Gastrocnemius medialis (tissue), 4 donors: ENCODE measurements at regions not wholly inside any gene's neighbourhood (a gene's known extent, or its start where the extent isn't known, plus 50 kb on each side); places are given as distances from the start of the nearest gene placed in this dataset.
"Not testable (repeated sequence)": the region's sequence is repeated elsewhere in the genome, so short reads cannot be mapped to it uniquely, and the experiment has no call there.

Experiments
- ATAC-seq, 2 donors: fragments of 150-250 bp; one replicate each; pipeline ENCODE4 v1.9.1; 2016
- DNase-seq, 2 donors: peaks; one replicate each; pipeline ENCODE4 v3.0.0-alpha.2; 2019
- H3K27ac ChIP-seq, 4 donors: fragments of 200-600 bp; sonication (generic); 1 replicate in 1 of 4; 2 replicates in 3 of 4; pipeline ENCODE4 v1.5.1; 2016 to 2018; ENCODE audit warnings: mild to moderate bottlenecking in 2 of 4, moderate library complexity in 1 of 4
- H3K27me3 ChIP-seq, 3 donors: fragments of 200-600 bp; sonication (generic) in 2 of 3; 1 replicate in 1 of 3; 2 replicates in 2 of 3; pipeline versions ENCODE4 v1.5.1 to v1.6.0; 2016 to 2019; ENCODE audit warnings: mild to moderate bottlenecking in 1 of 3, moderate library complexity in 1 of 3
- H3K36me3 ChIP-seq, 2 donors: fragments of 200-600 bp; sonication (generic) in 1 of 2; one replicate each; pipeline ENCODE4 v1.5.1; 2017 to 2018
- H3K4me1 ChIP-seq, 2 donors: fragments of 200-600 bp; sonication (generic) in 1 of 2; one replicate each; pipeline ENCODE4 v1.5.1; 2016 to 2017; ENCODE audit warnings: mild to moderate bottlenecking in 2 of 2
- H3K4me3 ChIP-seq, 4 donors: fragments of 200-600 bp; sonication (generic) in 3 of 4; 1 replicate in 1 of 4; 2 replicates in 3 of 4; pipeline ENCODE4 v1.5.1; 2016 to 2019; ENCODE audit warnings: mild to moderate bottlenecking in 2 of 4
- H3K9me3 ChIP-seq, 3 donors: fragments of 200-600 bp; sonication (generic) in 2 of 3; 1 replicate in 1 of 3; 2 replicates in 2 of 3; pipeline ENCODE4 v1.5.1; 2016 to 2019
- CTCF ChIP-seq, 5 experiments: fragments of 450-650 bp in 3 of 5; fragments of 200-600 bp in 2 of 5; sonication (generic) in 2 of 5; IDR thresholded peaks in 4 of 5; conservative IDR thresholded peaks in 1 of 5; 1 replicate in 4 of 5; 2 replicates in 1 of 5; pipeline ENCODE4 v1.5.1; 2016 to 2019; ENCODE audit warnings: antibody characterized with exemption in 5 of 5, mild to moderate bottlenecking in 3 of 5, moderate library complexity in 3 of 5
- POLR2A ChIP-seq, 2 donors: fragments of 450-650 bp; IDR thresholded peaks; one replicate each; pipeline ENCODE4 v1.6.1; 2017; ENCODE audit warnings: antibody characterized with exemption in 2 of 2, mild to moderate bottlenecking in 2 of 2, moderate library complexity in 2 of 2
- in situ Hi-C, 4 donors: fragments of 200-750 bp; cut with MboI; loops; one replicate each; pipeline versions ENCODE4 v1.15.0 to v1.8.0; 2017; ENCODE audit warnings: low sequenced_read_pairs in 4 of 4
- intact Hi-C: fragments of 100-400 bp; cut with DNase I; formaldehyde crosslinking; loops from one replicate; pipeline ENCODE4 v1.15.1; 2023; ENCODE audit warnings: low total_unique reads

DNA sequence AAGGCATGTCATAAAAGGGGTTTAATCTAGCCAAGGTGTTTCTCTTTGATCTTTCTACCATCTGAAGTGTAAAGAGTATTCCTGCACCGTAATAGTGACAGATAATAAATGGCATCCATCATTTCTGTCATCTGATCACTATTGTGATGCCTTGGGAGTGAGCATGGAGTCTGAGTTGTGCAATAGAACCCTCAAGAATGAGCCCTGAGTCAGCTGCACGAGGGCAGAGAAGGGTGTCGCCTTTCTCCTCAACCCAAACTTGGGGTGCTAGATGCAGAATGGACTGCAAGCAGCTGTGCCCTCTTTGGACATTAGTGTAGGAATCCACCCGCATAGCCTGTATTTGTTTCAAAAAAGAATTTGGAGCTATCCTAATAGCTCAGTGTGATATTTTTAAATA is 115.2 kb downstream of the ZNF37A start:
- no peak for ATAC-seq
- DNase-seq = no peak
- in situ Hi-C loops (no loop called here), intact Hi-C loops (no loop called here)
- Histone ChIP-seq H3K4me1 (no peaks in the 10 kb centered on the region), H3K36me3 (no peaks in the 10 kb centered on the region), H3K9me3 (no peaks in the 10 kb centered on the region), H3K4me3 (no peak overlapping the region), H3K27me3 (no peaks in the 10 kb centered on the region), H3K27ac (no peak overlapping the region)
- TF ChIP-seq POLR2A (IDR thresholded peaks at IDR 0.05) (no peak), CTCF (IDR thresholded peaks at IDR 0.05 in 4 of 5, conservative IDR thresholded peaks at IDR 0.05 in 1 of 5) (no peak)

DNA sequence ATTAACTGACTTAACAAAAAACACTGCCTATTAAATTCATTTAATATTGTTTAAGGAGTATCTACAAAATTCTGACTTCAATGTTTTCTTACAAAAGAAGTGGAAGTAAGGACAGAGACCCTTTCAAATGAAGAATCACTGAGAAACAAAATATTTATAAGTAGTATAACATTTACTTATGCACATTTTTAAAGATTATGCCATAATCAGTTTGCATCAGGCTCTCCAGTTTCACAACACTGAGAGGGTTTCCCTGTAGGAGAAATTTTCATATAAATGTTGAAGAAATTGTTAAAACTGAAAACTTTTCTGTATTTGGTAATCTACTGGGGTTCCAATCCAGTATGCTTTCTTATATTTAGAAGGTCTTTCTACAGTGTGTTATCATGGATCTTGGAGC is 115.6 kb downstream of the ZNF37A start:
- DNase-seq, intact Hi-C loops, H3K9me3 ChIP-seq, H3K27ac ChIP-seq, H3K27me3 ChIP-seq, ATAC-seq, H3K4me3 ChIP-seq, H3K36me3 ChIP-seq, in situ Hi-C loops, H3K4me1 ChIP-seq: not testable (repeated sequence)

GRCh38 chr10:38212460-38212859 is 118.3 kb downstream of the ZNF37A start:
- in situ Hi-C loops = no loop called here
- no peak for DNase-seq
- Histone ChIP-seq H3K4me1 (no peaks in the 10 kb centered on the region), H3K36me3 (no peaks in the 10 kb centered on the region), H3K27me3 (no peaks in the 10 kb centered on the region), H3K4me3 (no peak overlapping the region), H3K27ac (no peak overlapping the region), H3K9me3 (no peaks in the 10 kb centered on the region)
- ATAC-seq = no peak
- TF ChIP-seq CTCF (IDR thresholded peaks at IDR 0.05 in 4 of 5, conservative IDR thresholded peaks at IDR 0.05 in 1 of 5) (no peak), POLR2A (IDR thresholded peaks at IDR 0.05) (no peak)
- intact Hi-C loops = no loop called here

DNA sequence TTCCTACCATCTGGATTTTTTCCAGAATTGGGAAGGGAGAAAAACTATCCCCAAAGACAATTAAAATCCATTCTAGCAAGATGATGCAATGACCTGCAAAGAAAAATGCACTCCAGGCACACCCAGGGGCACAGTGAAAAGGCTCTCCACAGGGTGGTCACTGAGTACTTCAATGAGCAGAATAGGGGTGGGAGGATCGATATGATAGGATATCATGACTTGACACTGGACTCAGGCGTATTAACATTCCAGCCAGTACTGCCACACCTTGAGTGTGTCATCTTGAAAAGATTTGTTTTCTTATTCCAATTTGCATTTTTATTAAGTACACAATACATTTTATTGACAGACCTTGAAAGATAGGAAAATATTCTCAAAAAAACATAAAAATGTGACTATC is 132.2 kb downstream of the ZNF37A start:
- in situ Hi-C loops (no loop called here), intact Hi-C loops (no loop called here)
- H3K27ac ChIP-seq = no peak overlapping the region
- no peaks in the 10 kb centered on the region for H3K9me3 ChIP-seq
- H3K36me3 ChIP-seq = no peaks in the 10 kb centered on the region
- DNase-seq (no peak), ATAC-seq (no peak)
- H3K4me3 ChIP-seq = no peak overlapping the region
- H3K4me1 ChIP-seq = no peaks in the 10 kb centered on the region
- H3K27me3 ChIP-seq = no peaks in the 10 kb centered on the region
- TF ChIP-seq CTCF (IDR thresholded peaks at IDR 0.05 in 4 of 5, conservative IDR thresholded peaks at IDR 0.05 in 1 of 5) (no peak), POLR2A (IDR thresholded peaks at IDR 0.05) (no peak)

GRCh38 chr10:38228394-38228793 is 134.3 kb downstream of the ZNF37A start:
- intact Hi-C loops (no loop called here), in situ Hi-C loops (no loop called here)
- no peak overlapping the region for H3K27ac ChIP-seq
- TF ChIP-seq CTCF (IDR thresholded peaks at IDR 0.05 in 4 of 5, conservative IDR thresholded peaks at IDR 0.05 in 1 of 5) = no peak
- no peak for TF ChIP-seq POLR2A (IDR thresholded peaks at IDR 0.05)
- H3K9me3 ChIP-seq = no peaks in the 10 kb centered on the region
- H3K4me3 ChIP-seq = no peak overlapping the region
- H3K27me3 ChIP-seq = no peaks in the 10 kb centered on the region
- ATAC-seq (no peak), DNase-seq (no peak)
- H3K4me1 ChIP-seq = no peaks in the 10 kb centered on the region
- H3K36me3 ChIP-seq = no peaks in the 10 kb centered on the region

GRCh38 chr10:38238479-38238878 is 144.3 kb downstream of the ZNF37A start:
- in situ Hi-C loops, H3K4me3 ChIP-seq, H3K4me1 ChIP-seq, H3K36me3 ChIP-seq, H3K27me3 ChIP-seq, DNase-seq, H3K9me3 ChIP-seq, intact Hi-C loops, H3K27ac ChIP-seq, ATAC-seq: not testable (repeated sequence)

- H3K27me3 ChIP-seq, ATAC-seq, H3K4me1 ChIP-seq, H3K9me3 ChIP-seq, H3K4me3 ChIP-seq, in situ Hi-C loops, H3K36me3 ChIP-seq, intact Hi-C loops, H3K27ac ChIP-seq, DNase-seq: not testable (repeated sequence)
Observed at GRCh38 chr10:38242061-38242649, 148.0 kb downstream of the ZNF37A start.

- in situ Hi-C loops, ATAC-seq, H3K27ac ChIP-seq, H3K9me3 ChIP-seq, H3K4me3 ChIP-seq, H3K36me3 ChIP-seq, intact Hi-C loops, DNase-seq, H3K4me1 ChIP-seq, H3K27me3 ChIP-seq: not testable (repeated sequence)
Observed at GRCh38 chr10:38248113-38248512, 154.0 kb downstream of the ZNF37A start.
